Activated T-cell treated with anti-CD3 and anti-CD28 coated beads for 48 hours (primary cell): ENCODE measurements at regions not wholly inside any gene's neighbourhood (a gene's known extent, or its start where the extent isn't known, plus 50 kb on each side); places are given as distances from the start of the nearest gene placed in this dataset.
"Not testable (repeated sequence)": the region's sequence is repeated elsewhere in the genome, so short reads cannot be mapped to it uniquely, and the experiment has no call there.

Source experiments
- DNase-seq: peaks from one replicate; pipeline ENCODE4 v3.0.0-alpha.2; 2020; ENCODE audit warnings: low read depth

DNA sequence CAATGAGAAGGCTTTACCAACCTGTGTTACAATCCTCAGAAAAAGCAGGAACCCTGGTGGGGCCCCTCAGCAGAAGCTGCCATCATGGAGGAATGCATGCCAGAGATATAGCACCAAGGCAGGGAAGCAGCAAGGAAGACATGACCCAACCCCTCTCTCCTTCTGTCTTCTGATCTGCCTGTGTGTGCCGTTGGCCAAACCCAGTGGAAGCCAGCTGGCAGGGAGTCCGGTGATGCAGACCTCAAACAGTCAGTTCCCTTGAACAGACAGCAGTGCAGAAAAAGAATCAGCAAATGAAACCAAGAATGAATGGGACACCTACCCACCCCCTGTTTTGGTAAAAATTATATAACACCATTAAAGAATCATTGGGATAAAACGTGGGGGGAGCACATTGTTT lies 234.2 kb downstream of the ZNF608 start:
- DNase-seq = no peak

DNA sequence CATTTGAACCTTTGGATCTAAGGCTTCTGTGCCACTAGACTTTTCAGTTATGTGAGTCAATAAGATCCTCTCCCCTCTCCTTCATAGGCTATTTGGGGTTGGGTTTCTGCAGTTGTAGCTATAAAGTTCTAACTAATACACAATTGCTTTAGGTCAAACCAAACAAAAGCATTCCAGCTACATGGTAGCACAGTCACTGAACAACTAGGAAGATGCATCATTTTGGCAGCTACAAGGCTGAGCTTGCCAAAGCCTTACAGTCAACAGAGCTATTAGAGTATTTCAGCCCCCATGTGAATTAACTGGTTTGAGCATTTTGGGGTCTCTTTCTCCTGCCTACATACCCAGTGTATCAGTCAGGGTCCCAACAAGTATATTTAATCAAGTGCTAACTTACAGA lies 234.6 kb downstream of the ZNF608 start:
- DNase-seq = no peak

DNA sequence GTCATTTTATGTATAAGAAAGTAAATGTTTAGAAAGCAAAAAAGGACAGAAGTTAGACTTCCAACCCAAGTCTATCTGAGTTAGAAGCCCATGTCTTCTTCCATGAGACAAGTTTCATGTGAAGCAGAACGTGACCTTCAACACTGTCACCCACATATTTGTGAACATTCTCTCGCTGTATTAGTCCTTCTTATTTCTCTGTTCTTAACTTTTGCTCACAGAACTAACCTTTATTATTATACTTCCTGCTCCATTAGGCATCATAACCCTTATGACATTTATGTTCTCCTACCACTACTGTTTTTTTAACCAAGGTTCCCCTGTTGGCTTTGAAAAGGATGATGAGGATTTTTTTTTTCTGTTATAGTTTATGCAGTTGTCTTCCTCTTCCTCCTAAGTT lies 238.8 kb downstream of the ZNF608 start:
- DNase-seq = no peak

DNA sequence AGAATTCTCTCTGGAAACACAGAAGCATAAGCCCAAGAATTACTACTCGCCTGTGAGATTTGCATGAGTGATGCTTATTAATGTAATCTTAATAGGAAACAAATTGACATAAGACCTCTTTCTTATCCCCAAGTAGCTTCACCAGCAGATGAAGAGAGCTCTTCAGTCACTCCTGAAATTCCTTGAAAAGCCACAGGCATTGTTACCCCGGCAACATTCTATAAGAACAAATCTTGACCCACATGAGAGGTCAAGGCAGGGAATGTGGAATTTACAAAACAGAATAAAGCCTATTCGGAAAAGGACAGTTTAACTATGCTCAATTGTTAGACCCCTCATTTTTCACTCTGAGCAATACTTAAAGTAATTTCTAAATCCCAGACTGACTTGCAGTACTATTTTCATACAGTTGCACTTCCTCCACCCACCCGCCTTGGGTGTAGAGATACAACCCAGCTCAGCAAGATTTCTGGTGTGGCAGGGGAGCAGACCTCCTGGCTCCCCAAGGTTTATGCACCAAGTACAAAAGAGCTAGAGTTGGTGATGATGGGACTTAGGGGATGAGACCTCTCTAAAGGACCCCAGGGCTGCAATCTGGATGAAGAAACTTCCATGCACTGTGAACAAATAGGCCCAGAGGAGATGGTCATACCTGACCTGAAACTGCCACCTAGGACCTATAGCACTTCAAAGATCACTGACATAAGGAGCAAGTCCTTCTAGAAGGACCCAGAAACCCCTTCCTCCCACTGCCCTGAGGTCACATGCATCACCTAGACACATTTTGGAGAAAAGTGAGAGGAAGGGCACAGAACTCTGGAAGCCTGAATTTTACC lies 242.1 kb downstream of the ZNF608 start:
- no peak for DNase-seq

DNA sequence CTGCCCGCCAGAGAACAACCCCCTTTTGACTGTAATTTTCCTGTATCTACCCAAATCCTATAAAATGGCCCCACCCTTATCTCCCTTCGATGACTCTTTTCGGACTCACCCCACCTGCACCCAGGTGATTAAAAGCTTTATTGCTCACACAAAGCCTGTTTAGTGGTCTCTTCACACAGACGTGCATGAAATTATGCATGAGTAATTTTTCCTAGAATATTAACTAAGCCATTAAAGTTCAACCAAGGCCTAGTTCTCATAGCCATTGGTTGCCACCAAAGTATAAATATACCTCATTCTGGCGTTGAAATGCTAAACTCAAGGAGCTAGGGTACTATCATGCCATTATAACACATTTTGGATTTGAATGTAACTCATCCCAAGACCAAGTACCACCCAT lies 243.9 kb downstream of the ZNF608 start:
- no peak for DNase-seq

DNA sequence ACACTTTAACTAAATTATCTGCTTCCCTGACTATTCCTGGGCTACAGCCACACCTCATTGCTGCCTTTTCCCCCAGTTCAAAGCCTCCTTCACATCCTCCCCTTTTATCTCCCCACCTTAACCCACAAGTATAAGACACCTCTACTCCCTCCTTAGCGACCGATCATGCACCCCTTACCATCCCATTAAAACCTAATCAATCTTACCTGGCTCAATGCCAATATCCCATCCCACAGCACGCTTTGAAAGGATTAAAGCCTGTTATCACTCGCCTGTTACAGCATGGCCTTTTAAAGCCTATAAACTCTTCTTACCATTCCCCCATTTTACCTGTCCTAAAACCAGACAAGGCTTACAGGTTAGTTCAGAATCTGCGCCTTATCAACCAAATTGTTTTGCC lies 246.6 kb downstream of the ZNF608 start:
- DNase-seq = not testable (repeated sequence)

DNA sequence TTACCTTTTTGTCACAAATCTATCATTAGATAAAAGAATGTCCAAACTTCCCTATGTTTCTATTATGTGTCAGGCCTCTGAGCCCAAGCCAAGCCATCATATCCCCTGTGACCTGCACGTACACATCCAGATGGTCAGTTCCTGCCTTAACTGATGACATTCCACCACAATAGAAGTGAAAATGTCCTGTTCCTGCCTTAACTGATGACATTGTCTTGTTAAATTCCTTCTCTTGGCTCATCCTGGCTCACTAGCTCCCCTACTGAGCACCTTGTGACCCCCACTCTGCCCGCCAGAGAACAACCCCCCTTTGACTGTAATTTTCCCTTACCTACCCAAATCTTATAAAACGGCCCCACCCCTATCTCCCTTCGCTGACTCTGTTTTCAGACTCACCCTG lies 249.5 kb downstream of the ZNF608 start:
- not testable (repeated sequence) for DNase-seq

DNA sequence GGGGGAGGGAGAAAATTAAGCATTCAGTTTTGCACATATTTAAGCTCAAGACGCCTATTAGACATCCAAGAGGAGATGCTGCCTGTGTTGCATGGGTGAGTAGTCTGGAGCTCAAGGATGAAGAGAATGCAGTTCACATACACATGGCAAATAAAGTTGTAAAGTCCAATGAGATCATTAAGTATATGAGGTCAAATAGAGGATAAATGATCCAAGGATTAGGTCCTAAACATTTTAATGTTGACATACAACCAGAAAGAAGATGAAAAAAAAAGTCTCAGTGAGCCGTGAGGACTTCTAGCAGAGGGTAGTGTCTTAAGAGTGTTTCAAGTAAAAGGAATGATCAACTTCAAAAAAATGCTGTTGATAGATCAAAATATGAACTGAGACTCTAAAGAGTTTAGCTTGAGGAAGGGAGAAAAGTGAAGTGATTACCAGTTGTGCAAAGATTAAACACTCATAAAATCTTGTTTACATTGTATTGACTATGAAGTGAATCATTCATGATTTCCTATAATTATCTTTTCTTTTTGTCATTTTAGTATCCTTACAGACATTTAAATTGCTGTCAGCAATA lies 251.8 kb downstream of the ZNF608 start:
- no peak for DNase-seq

DNA sequence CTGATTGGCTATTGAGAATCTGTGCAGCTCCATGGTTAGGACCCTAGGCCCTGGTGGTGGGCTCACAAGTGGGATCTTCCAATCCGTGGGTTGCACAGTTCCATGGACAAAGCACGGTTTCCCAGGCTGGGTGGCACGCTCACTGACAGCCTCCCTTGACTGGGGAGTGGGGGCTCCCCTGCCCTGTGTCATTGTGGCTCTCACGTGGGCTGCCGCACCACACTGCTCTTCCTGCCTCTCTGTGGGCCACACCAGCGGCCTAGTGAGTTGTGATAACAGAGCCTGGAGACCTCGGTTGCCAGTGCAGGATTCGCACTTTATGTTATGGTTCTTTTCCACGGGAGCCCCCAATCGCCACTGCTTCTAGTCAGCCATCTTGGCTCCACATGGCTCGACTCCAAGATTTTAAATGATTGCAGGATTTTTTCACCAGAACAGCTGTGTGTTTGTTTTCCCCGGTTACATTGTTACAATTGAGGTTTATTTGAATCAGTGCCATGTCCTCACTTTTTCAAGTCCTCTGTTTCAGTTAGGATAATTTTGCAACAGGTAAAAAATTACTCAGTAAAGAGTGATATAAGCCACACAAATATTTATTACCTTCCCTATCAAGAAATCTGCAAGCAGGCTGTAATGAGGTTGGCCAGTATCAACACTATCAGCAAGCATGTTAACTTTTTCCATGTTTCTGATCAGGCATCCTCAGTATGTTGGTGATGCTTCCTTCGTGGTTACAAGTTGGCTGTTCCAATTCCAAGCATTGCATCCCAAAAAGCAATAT lies 253.8 kb downstream of the ZNF608 start:
- no peak for DNase-seq

DNA sequence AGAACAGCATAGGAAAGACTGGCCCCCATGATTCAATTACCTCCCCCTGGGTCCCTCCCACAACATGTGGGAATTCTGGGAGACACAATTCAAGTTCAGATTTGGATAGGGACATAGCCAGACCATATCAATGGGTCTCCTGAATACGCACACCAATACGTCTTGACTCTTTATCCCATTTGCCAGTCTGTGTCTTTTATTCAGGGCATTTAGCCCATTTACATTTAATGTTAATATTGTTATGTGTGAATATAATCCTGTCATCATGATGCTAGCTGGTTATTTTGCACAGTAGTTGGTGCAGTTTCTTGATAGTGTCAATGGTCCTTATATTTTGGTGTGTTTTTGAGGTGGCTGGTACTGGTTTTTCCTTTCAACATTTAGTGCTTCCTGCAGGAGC lies 256.1 kb downstream of the ZNF608 start:
- DNase-seq = not testable (repeated sequence)

DNA sequence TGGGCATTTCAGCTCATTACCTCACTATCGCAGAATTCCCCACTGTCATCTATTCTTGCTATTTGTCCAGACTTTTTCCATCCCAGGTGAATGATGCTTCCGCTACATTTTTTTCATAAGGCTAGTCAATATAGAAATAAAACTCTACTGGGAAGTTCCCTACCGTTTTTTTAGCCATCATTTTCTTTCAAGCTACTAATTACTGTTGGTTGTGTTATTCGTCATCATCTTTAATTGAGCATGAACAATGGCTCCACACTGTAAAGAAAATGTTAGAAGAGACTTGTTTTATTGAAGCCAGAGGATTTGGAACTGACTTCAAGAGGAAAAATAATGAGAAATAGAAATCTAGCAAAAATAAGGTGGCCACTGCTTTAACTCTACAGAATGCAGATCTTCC lies 265.0 kb downstream of the ZNF608 start:
- DNase-seq = no peak

DNA sequence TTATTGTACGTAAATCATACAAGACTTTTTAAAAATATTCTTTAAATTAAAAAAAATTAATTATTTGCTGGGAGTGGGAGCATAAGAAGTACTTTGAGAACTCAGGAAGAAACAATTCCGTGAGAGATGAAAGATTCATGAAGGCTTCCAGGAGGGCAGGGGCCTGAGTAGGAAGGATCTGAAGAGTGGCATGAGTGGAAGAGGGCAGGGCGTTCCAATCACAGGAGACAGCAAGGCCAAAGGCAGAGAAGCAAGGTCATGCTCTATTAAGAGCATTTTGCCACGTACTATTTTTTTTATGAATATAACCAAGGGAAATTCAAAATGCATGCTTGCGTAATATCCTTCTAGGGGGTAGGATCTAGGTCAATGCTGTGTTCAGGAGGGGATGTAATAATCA lies 265.5 kb downstream of the ZNF608 start:
- DNase-seq = no peak

DNA sequence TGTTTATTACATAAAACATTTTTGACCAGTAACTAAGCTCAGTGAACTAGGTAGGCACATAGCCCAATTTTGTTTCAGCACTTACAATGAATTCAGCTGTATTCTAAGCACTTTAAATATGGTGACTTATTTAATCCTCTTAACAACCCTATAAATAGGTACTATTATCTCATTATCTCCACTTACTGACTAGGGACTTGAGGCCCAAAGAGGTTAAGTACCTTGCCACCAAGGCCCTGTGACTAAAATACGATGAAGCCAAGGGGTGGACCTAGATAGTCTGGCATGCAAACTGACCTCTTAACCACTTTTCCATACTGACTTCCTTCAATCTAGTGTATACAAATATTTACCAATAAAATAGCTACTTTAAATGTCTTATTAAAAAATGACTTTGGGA lies 266.4 kb downstream of the ZNF608 start:
- no peak for DNase-seq

DNA sequence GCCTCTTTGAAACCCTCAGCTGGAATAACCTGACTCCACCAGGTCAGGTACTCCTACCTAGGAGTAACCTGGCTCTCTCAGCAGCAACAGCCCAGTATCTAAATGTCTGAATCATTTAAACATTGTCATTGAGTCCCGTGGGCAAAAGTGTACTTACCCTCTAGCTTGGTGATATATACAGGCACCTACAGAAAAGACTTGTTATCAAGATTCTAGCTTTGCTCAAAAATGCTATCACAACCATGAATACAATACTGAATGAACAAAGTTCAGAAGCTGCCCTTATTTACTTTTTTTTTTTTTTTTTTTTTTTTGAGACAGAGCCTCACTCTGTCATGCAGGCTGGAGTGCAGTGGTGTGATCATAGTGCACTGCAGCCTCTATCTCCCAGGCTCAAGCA lies 268.2 kb downstream of the ZNF608 start:
- DNase-seq = no peak

DNA sequence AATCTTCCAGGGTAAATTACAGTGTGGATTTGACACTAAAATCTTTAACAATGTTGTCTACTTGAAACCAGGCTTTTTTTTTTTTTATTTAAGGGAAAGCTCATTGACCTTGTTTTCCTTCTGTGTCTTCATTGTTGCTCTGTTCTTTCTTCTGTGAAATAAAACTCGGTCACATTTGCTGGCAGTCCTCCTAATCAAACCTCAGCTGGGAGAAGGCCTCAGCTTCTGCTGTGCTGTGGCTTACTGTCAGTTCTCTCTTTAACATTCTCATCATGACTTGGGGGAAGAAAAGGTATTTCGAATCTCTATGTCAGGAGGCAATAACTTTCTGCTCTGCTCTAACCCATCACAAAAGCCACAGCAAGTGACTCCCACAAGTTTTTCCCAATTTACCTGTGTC lies 268.9 kb downstream of the ZNF608 start:
- no peak for DNase-seq

DNA sequence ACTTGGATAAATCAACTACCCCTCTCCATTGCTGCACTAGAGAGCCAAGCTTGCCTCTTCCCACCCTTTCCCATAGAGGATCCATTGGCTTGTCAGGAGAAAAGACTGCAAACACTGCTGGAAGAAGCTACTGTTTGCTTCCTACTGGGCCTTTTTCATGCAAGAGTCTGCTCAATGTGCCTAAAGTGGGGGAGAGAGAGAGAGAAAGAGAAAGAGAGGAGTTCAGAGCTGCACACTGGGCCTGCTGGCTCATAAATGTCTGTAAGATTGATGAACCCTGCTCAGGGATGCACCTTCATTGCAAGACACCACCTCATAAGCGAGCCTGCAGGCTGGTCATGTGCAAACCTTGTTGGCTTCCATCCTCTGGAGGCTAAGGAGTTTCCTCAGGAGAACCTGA lies 269.4 kb downstream of the ZNF608 start:
- DNase-seq = no peak

DNA sequence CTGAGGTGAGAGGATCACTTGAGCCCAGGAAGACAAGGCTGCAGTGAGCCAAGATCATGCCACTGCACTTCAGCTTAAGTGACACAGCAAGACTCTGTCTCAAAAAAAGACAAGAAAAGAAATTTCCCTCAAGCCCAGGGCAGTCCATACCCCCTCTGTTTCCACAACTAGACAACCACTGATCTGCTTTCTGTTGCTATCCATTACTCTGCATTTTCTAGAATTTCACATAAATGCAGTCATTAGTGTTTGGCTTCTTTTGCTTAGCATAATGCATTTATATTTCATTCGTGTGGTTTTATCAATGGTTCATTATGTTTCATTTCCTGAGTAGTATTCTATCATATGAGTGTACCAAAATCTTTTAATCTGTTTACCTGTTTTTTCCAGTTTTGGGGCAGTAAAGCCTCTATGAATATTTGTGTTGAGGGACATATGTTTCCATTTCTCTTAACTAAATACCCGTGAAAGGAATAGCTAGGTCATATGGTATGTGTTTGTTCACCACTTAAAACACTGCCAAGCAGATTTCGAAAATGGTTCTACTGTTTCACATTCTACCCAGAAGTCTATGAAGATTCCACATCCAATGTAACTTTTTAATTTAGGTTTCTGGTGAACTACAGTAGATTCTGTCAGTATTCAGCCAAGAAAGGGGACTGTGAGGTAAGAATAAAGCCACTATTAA lies 271.8 kb downstream of the ZNF608 start:
- no peak for DNase-seq

DNA sequence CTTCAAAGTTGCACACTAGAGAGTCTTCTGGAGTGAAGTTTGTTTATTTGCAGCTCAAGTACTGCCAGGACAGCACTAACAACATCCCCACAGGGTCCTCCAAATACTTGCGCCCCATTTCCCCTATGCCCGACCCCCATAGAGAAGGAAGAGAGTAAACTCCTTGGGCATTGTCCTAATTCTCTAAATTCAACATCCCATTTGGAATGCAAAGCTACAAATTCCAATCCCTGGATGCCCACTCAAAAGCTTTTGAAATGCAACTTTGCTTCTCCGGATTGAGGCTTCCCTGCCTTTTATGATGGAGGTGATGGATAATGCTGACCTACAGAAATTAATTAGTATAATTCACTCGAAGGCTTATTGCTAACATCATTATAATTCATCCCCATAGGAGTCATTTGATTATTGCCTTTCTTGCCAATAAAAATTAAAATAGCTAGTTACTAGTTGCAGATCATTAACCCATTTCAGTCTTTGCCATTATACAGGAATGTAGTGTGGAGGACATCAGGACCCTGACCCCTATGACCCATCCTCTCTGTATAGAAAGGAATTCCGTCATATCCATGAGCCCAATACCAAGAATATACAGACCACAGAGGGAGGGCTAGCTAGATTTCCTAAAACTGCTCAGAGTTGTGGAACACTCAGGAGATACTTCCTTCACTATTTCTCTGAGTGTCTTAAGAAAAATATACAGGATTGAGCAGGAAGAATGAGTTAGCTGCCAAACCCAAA lies 277.6 kb downstream of the ZNF608 start:
- DNase-seq = no peak

DNA sequence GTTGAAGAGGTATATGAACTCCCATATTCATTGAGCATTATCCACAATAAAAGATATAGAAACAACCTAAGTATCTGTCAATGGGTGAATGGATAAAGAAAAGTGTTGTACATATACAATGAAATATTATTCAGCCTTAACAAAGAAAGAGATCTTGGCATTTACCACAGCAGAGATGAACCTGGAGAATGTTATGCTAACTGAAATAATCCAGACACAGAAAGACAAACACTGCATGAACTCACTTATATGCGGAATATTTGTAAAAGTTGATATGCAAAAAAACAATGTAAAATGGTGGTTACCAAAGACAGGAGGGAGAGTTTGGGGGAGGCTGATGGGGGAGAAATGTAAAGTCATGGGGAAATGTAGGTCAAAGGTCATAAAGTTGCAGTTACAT lies 278.7 kb downstream of the ZNF608 start:
- no peak for DNase-seq

DNA sequence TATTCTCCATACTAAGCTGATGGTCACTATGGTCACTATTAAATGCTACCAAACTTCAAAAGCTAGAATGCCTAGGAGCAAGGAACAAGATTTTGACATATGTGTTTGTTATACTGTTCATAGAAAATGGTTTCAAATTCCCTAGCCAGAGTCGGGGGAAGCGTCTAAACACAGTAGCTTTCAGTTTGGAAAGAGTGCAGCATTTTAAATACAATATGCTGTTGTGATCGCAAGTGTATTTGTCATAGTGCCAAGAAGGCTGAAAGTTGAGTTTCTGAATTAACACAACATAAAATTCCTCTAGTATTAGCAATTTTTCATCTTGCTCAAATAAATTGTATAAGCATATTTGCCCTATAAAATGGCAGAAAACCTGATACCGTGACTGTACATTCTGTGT lies 280.4 kb downstream of the ZNF608 start:
- no peak for DNase-seq

DNA sequence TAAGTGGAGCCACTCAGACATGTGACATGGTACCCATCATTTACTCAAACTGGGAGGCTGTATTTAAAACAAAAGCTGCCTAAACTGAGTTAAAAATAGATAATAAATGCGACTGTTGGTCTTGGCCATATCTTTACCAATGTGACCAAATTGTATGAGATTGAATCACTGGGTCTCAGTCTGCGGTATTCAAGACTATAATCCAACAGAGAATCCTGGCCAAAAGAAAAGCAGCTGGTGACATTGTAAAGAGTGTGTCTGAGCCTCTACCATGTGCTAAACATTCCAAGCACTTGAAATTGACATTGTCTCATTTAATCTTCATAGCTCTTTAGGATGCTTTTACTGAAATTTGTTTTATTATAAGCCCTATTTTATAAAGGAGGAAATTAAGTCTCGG lies 282.6 kb downstream of the ZNF608 start:
- no peak for DNase-seq

DNA sequence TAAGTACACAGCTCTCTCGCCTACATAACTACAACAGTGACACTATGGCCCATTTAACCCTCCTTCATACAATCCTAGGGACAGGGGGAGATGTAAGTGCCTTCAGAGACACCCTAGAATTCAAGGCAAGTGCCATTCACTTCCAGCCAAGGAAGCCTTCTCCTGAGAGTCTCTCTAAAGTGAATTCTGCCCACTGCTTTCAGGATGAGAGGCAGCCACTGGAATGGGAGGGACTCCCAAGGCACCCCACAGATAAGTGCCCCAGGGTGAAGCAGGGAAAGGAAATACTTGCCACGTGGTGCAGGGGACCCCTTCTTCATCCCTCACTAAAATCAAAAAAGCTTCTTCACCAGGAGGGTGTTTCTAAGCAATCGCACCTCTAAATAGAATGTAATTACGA lies 283.7 kb downstream of the ZNF608 start:
- no peak for DNase-seq
